Gastroesophageal sphincter (tissue), 4 donors: ENCODE measurements at regions not wholly inside any gene's neighbourhood (a gene's known extent, or its start where the extent isn't known, plus 50 kb on each side); places are given as distances from the start of the nearest gene placed in this dataset.
"Not testable (repeated sequence)": the region's sequence is repeated elsewhere in the genome, so short reads cannot be mapped to it uniquely, and the experiment has no call there.

Experiments
- ATAC-seq: fragments of 150-250 bp; one replicate; pipeline ENCODE4 v1.9.1; 2016; ENCODE audit warnings: mild to moderate bottlenecking, moderate library complexity
- H3K27ac ChIP-seq, 4 donors: fragments of 200-600 bp; sonication (generic) in 3 of 4; 1 replicate in 3 of 4; 2 replicates in 1 of 4; pipeline ENCODE4 v1.5.1; 2016 to 2019
- H3K27me3 ChIP-seq: fragments of 200-600 bp; sonication (generic); one replicate; pipeline ENCODE4 v1.5.1; 2019
- H3K36me3 ChIP-seq, 2 donors: fragments of 200-600 bp; sonication (generic); one replicate each; pipeline ENCODE4 v1.5.1; 2019; ENCODE audit warnings: control low read depth in 1 of 2
- H3K4me1 ChIP-seq, 3 donors: fragments of 200-600 bp; sonication (generic); 1 replicate in 2 of 3; 2 replicates in 1 of 3; pipeline ENCODE4 v1.5.1; 2016 to 2019; ENCODE audit warnings: control low read depth in 2 of 3
- H3K4me3 ChIP-seq, 2 donors: fragments of 200-600 bp; sonication (generic); one replicate each; pipeline ENCODE4 v1.5.1; 2019; ENCODE audit warnings: mild to moderate bottlenecking in 1 of 2, moderate library complexity in 1 of 2
- H3K9me3 ChIP-seq, 3 donors: fragments of 200-600 bp; sonication (generic); one replicate each; pipeline ENCODE4 v1.5.1; 2017 to 2019; ENCODE audit warnings: control low read depth in 2 of 3
- CTCF ChIP-seq, 4 experiments: fragments of 200-600 bp in 2 of 4; fragments of 450-650 bp in 2 of 4; sonication (generic) in 1 of 4; IDR thresholded peaks; one replicate each; pipeline ENCODE4 v1.5.1; 2017 to 2019; ENCODE audit warnings: antibody characterized with exemption in 4 of 4, mild to moderate bottlenecking in 2 of 4, moderate library complexity in 2 of 4
- EP300 ChIP-seq: sonication (generic); formaldehyde crosslinking; IDR thresholded peaks from one replicate; pipeline ENCODE4 v1.6.1; 2017; ENCODE audit warnings: antibody characterized with exemption, mild to moderate bottlenecking
- POLR2A ChIP-seq, 2 donors: fragments of 450-650 bp; IDR thresholded peaks; one replicate each; pipeline ENCODE4 v1.6.1; 2017; ENCODE audit warnings: antibody characterized with exemption in 2 of 2, mild to moderate bottlenecking in 2 of 2, moderate library complexity in 1 of 2
- POLR2AphosphoS5 ChIP-seq: sonication (generic); formaldehyde crosslinking; IDR thresholded peaks from one replicate; pipeline ENCODE4 v1.6.1; 2017; ENCODE audit warnings: antibody characterized with exemption
- WGBS, 2 donors: methylation state at CpG; one replicate each; pipeline ENCODE4 v1.1.5; 2018; ENCODE audit warnings: low coverage in 1 of 2; 5-methylcytosine and 5-hydroxymethylcytosine counted together

- TF ChIP-seq POLR2A (IDR thresholded peaks at IDR 0.05) (no peak), EP300 (no peak)
- H3K27ac ChIP-seq: no peak overlapping the region
- no CpG with 5 or more reads among the region's 5 CpGs for WGBS, 2 donors
- H3K9me3 ChIP-seq: no peaks in the 10 kb centered on the region
- no peak for ATAC-seq
- no peaks in the 10 kb centered on the region for H3K4me1 ChIP-seq
- no peaks in the 10 kb centered on the region for H3K27me3 ChIP-seq
- no peaks in the 10 kb centered on the region for H3K36me3 ChIP-seq
- no peak overlapping the region for H3K4me3 ChIP-seq
Observed at GRCh38 chr6:22214314-22214713, 82.5 kb downstream of the PRL start.

GRCh38 chr6:22215474-22215873 lies 81.4 kb downstream of the PRL start:
- not testable (repeated sequence) for ATAC-seq
- 74 to 89% methylated on average over 2 to 3 of the region's 3 CpGs for WGBS, 2 donors

GRCh38 chr6:22218410-22218809 lies 78.4 kb downstream of the PRL start:
- H3K9me3 ChIP-seq: no peaks in the 10 kb centered on the region
- no peak for ATAC-seq
- H3K4me1 ChIP-seq: no peaks in the 10 kb centered on the region
- H3K36me3 ChIP-seq: no peaks in the 10 kb centered on the region
- TF ChIP-seq CTCF (IDR thresholded peaks at IDR 0.05) (no peak), EP300 (no peak), POLR2A (IDR thresholded peaks at IDR 0.05) (no peak), POLR2AphosphoS5 (no peak)
- no peak overlapping the region for H3K4me3 ChIP-seq
- no peak overlapping the region for H3K27ac ChIP-seq
- 100% methylated on average over 3 of the region's 3 CpGs; no CpG with 5 or more reads in 1 of the 2 donors for WGBS, 2 donors
- H3K27me3 ChIP-seq: no peaks in the 10 kb centered on the region

More at GRCh38 chr6:22215474-22215873, 81.4 kb downstream of the PRL start:
- not testable (repeated sequence) for H3K27ac ChIP-seq, H3K27me3 ChIP-seq, H3K9me3 ChIP-seq, H3K36me3 ChIP-seq, H3K4me1 ChIP-seq, H3K4me3 ChIP-seq

- WGBS, 2 donors: 63 to 64% methylated on average over 4 to 6 of the region's 6 CpGs
- no peak for ATAC-seq
Observed at GRCh38 chr6:22219925-22220324, 76.9 kb downstream of the PRL start.

GRCh38 chr6:22221211-22221610 lies 75.6 kb downstream of the PRL start:
- Histone ChIP-seq H3K27ac (no peak overlapping the region), H3K9me3 (no peaks in the 10 kb centered on the region), H3K36me3 (no peaks in the 10 kb centered on the region), H3K4me1 (no peaks in the 10 kb centered on the region), H3K4me3 (no peak overlapping the region), H3K27me3 (no peaks in the 10 kb centered on the region)
- TF ChIP-seq EP300 (no peak), POLR2AphosphoS5 (no peak), CTCF (IDR thresholded peaks at IDR 0.05) (no peak), POLR2A (IDR thresholded peaks at IDR 0.05) (no peak)
- no peak for ATAC-seq
- WGBS, 2 donors: 78 to 91% methylated on average over 4 of the region's 4 CpGs

More at GRCh38 chr6:22219925-22220324, 76.9 kb downstream of the PRL start:
- H3K4me3 ChIP-seq: no peak overlapping the region
- H3K27me3 ChIP-seq: no peaks in the 10 kb centered on the region
- H3K4me1 ChIP-seq: no peaks in the 10 kb centered on the region
- H3K27ac ChIP-seq: no peak overlapping the region
- no peaks in the 10 kb centered on the region for H3K36me3 ChIP-seq
- no peaks in the 10 kb centered on the region for H3K9me3 ChIP-seq
- TF ChIP-seq CTCF (IDR thresholded peaks at IDR 0.05) (no peak), POLR2A (IDR thresholded peaks at IDR 0.05) (no peak), POLR2AphosphoS5 (no peak), EP300 (no peak)

- no peaks in the 10 kb centered on the region for H3K9me3 ChIP-seq
- WGBS, 2 donors: 89 to 91% methylated on average over 3 of the region's 3 CpGs
- H3K4me1 ChIP-seq: no peaks in the 10 kb centered on the region
- no peak overlapping the region for H3K27ac ChIP-seq
- no peaks in the 10 kb centered on the region for H3K36me3 ChIP-seq
- H3K4me3 ChIP-seq: no peak overlapping the region
- no peak for ATAC-seq
- H3K27me3 ChIP-seq: no peaks in the 10 kb centered on the region
- TF ChIP-seq EP300 (no peak), POLR2A (IDR thresholded peaks at IDR 0.05) (no peak), POLR2AphosphoS5 (no peak), CTCF (IDR thresholded peaks at IDR 0.05) (no peak)
Observed at GRCh38 chr6:22221630-22222029, 75.2 kb downstream of the PRL start.
